Vagina (tissue), 2 donors: ENCODE measurements at regions not wholly inside any gene's neighbourhood (a gene's known extent, or its start where the extent isn't known, plus 50 kb on each side); places are given as distances from the start of the nearest gene placed in this dataset.
A peak's percentile ranks its signal among the peaks of the same experiment; 100 is the strongest.

Experiments used
- DNase-seq, 2 donors: peaks; one replicate each; pipeline ENCODE4 v3.0.0-alpha.2; 2017; ENCODE audit errors: extremely low spot score in 2 of 2
- H3K27ac ChIP-seq: fragments of 200-600 bp; sonication (generic); one replicate; pipeline ENCODE4 v1.5.1; 2019
- H3K27me3 ChIP-seq: fragments of 200-600 bp; sonication (generic); one replicate; pipeline ENCODE4 v1.5.1; 2019
- H3K36me3 ChIP-seq, 2 donors: fragments of 200-600 bp; sonication (generic); one replicate each; pipeline ENCODE4 v1.5.1; 2017 to 2019
- H3K4me1 ChIP-seq: fragments of 200-600 bp; sonication (generic); one replicate; pipeline ENCODE4 v1.5.1; 2019
- H3K4me3 ChIP-seq, 2 donors: fragments of 200-600 bp; sonication (generic); 1 replicate in 1 of 2; 2 replicates in 1 of 2; pipeline ENCODE4 v1.5.1; 2016 to 2019
- H3K9me3 ChIP-seq: fragments of 200-600 bp; sonication (generic); one replicate; pipeline ENCODE4 v1.5.1; 2019
- POLR2A ChIP-seq, 2 donors: fragments of 450-650 bp; IDR thresholded peaks; one replicate each; pipeline ENCODE4 v1.6.1; 2017; ENCODE audit warnings: antibody characterized with exemption in 2 of 2, mild to moderate bottlenecking in 2 of 2, moderate library complexity in 2 of 2
- POLR2AphosphoS5 ChIP-seq, 2 donors: sonication (generic); formaldehyde crosslinking; IDR thresholded peaks; one replicate each; pipeline ENCODE4 v1.9.0; 2017; ENCODE audit warnings: antibody characterized with exemption in 2 of 2, mild to moderate bottlenecking in 2 of 2, low read depth in 1 of 2; ENCODE audit not compliant: insufficient read depth in 1 of 2
- intact Hi-C: fragments of 100-400 bp; cut with DNase I; formaldehyde crosslinking; loops from one replicate; pipeline ENCODE4 v1.15.1; 2023
- TF ChIP-seq, protein P1 (sequence below), 3 experiments: fragments of 450-650 bp in 2 of 3; fragments of 200-600 bp in 1 of 3; sonication (generic) in 1 of 3; IDR thresholded peaks; one replicate each; pipeline ENCODE4 v1.5.1; 2017 to 2019; ENCODE audit warnings: antibody characterized with exemption in 3 of 3, mild to moderate bottlenecking in 2 of 3, moderate library complexity in 2 of 3

DNA sequence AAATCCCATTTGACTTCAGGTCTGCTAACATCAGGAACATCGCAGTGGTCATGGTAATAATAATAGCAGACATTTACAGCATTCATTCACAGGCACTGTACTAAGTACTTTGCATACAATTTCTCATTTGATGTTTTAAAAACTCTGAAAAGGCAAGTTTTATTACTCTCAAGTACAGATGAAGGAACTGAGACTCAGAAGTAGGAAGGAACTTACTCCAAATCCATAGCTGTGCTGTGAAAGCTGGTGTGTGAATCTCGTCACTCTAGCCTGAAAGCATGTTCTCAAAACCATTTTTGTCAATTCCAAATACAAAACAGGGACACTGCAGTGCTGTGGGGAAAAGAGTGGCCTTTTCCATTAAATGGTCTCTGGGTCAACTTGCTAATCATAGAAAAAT is 179.9 kb downstream of the FAM43A start:
- Histone ChIP-seq H3K4me1 (peaks cover 32% of the 10 kb centered on the region), H3K27me3 (no peaks in the 10 kb centered on the region), H3K9me3 (no peaks in the 10 kb centered on the region), H3K4me3 (no peak overlapping the region), H3K27ac (no peak overlapping the region), H3K36me3 (no peaks in the 10 kb centered on the region)
- TF ChIP-seq POLR2AphosphoS5 (IDR thresholded peaks at IDR 0.05; ENCODE audit: insufficient read depth in 1 of 2, low read depth in 1 of 2): no peak
- TF ChIP-seq, protein P1, sequence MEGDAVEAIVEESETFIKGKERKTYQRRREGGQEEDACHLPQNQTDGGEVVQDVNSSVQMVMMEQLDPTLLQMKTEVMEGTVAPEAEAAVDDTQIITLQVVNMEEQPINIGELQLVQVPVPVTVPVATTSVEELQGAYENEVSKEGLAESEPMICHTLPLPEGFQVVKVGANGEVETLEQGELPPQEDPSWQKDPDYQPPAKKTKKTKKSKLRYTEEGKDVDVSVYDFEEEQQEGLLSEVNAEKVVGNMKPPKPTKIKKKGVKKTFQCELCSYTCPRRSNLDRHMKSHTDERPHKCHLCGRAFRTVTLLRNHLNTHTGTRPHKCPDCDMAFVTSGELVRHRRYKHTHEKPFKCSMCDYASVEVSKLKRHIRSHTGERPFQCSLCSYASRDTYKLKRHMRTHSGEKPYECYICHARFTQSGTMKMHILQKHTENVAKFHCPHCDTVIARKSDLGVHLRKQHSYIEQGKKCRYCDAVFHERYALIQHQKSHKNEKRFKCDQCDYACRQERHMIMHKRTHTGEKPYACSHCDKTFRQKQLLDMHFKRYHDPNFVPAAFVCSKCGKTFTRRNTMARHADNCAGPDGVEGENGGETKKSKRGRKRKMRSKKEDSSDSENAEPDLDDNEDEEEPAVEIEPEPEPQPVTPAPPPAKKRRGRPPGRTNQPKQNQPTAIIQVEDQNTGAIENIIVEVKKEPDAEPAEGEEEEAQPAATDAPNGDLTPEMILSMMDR (IDR thresholded peaks at IDR 0.05): no peak
- TF ChIP-seq POLR2A (IDR thresholded peaks at IDR 0.05): no peak
- intact Hi-C loops: no loop called here
- no peak for DNase-seq

DNA sequence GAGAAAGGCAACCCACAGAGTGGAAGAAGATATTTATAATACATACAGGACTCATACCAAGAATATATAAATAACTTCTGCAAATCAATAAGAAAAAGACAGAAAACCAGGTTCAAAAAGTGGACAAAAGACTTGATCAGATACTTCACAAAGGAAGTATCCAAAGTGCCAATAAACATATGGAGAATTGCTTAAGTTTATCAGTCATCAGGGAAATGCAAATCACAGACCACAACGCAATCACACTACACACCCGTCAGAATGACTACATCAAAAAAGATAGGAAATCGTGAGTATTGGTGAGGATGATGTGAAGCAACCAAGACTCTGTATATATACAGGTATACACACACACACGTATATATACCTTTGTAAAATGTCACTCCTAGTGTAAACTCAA is 180.6 kb downstream of the FAM43A start:
- DNase-seq: no peak
- TF ChIP-seq POLR2AphosphoS5 (IDR thresholded peaks at IDR 0.05; ENCODE audit: insufficient read depth in 1 of 2, low read depth in 1 of 2) (no peak), POLR2A (IDR thresholded peaks at IDR 0.05) (no peak)
- TF ChIP-seq, protein P1 (IDR thresholded peaks at IDR 0.05): no peak
- Histone ChIP-seq H3K27me3 (no peaks in the 10 kb centered on the region), H3K9me3 (no peaks in the 10 kb centered on the region), H3K4me3 (no peak overlapping the region), H3K27ac (no peak overlapping the region), H3K36me3 (no peaks in the 10 kb centered on the region), H3K4me1 (peaks cover 38% of the 10 kb centered on the region)
- intact Hi-C loops: no loop called here

DNA sequence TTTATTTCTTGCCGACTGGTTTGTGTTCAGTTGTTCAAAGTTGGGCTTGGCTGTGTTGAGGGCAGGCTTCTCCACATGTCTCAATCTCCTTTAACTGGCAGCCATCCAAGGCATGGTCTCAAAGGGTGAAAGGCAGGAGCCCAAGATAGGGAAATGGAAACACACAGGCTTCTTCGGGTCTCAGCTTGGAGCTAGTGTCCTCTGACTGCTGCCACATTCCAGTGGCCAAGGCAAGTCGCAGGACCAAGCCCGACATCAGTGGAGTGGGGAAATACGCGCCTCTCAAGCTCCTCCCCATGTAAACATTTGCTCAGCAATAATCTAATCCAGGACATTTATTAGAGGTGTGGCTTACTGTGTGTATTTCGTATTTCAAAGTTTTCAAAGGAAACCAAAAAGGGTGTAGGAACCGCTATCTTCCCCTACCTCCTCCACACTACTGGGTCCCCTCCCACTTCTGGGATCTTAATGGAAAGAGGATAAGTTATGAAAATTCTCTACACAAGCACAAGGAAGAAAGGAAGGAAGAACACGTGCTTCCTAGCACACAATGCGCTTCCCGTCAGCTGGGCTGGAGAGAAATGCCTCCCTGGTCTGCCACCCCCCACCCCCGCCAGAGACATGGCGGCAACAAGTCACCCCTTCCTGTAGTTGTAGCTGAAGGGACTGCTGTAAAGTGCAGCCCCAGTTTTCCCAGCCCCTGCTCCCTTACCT is 181.7 kb downstream of the FAM43A start:
- Histone ChIP-seq H3K36me3 (no peaks in the 10 kb centered on the region), H3K9me3 (no peaks in the 10 kb centered on the region), H3K27ac (peak overlapping the region; percentile 30), H3K4me3 (no peak overlapping the region), H3K4me1 (peaks cover 50% of the 10 kb centered on the region), H3K27me3 (no peaks in the 10 kb centered on the region)
- TF ChIP-seq POLR2AphosphoS5 (IDR thresholded peaks at IDR 0.05; ENCODE audit: insufficient read depth in 1 of 2, low read depth in 1 of 2) (peak in 1 of 2 donors; percentile 70), POLR2A (IDR thresholded peaks at IDR 0.05) (no peak)
- TF ChIP-seq, protein P1 (IDR thresholded peaks at IDR 0.05): no peak
- intact Hi-C loops: no loop called here
- no peak for DNase-seq

DNA sequence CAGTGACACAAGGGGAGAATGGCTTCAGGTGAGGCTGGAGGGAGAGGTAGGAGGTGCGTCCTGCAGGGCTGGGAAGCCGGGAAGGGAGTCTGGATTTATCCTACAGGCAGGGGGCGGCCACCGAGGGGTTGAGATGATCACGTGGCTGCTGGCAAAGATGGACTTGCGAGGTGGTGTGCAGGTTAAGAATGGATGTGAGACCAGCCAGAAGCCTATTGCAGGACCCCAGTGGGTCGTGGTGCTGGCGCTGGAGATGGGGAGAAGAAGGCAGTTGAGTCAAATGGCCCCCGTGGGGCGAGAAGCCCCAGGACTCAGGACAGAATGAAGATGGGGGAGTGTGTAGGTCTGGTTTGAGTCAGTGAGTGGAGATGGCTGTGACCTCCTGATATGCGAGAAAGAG is 183.1 kb downstream of the FAM43A start:
- intact Hi-C loops: no loop called here
- H3K9me3 ChIP-seq: no peaks in the 10 kb centered on the region
- H3K4me1 ChIP-seq: peaks cover 64% of the 10 kb centered on the region
- no peaks in the 10 kb centered on the region for H3K27me3 ChIP-seq
- DNase-seq: no peak
- no peak overlapping the region for H3K4me3 ChIP-seq
- TF ChIP-seq POLR2A (IDR thresholded peaks at IDR 0.05): no peak
- H3K36me3 ChIP-seq: no peaks in the 10 kb centered on the region
- no peak overlapping the region for H3K27ac ChIP-seq

DNA sequence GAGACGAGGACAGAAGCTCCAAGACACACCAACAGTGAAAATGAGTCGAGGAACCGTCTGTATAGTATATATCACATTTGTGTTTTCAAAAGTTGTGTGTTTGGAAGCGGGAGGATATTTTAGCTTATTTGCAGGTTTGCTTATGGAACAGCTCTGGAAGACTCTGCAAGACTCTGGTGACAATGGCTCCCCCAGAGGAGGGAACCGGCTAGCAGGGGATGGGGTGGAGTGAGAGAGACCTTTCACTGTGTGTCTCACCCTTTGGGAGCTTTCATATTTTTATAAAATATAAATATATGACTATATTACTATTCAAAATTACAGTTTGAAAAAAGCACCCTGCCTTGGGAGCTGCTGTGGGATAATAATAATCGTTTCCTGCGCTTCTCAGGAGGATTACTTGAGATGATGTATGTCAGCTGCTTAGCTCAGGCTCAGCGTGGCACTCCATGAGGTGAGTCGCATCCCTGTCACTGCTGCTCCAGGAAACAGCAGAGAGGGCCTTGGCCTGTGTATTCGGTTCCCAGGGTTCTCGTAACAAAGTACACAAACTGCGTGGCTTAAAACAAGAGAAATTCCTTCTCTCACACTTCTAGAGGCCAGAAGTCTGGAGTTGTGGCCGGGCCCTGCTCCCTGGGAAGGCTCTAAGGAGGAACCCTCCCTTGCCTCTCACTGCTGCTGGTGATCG is 183.9 kb downstream of the FAM43A start:
- Histone ChIP-seq H3K4me3 (no peak overlapping the region), H3K27me3 (no peaks in the 10 kb centered on the region), H3K9me3 (no peaks in the 10 kb centered on the region), H3K36me3 (no peaks in the 10 kb centered on the region), H3K4me1 (peaks cover 63% of the 10 kb centered on the region), H3K27ac (no peak overlapping the region)
- no peak for TF ChIP-seq POLR2AphosphoS5 (IDR thresholded peaks at IDR 0.05; ENCODE audit: insufficient read depth in 1 of 2, low read depth in 1 of 2)
- no peak for TF ChIP-seq POLR2A (IDR thresholded peaks at IDR 0.05)
- TF ChIP-seq, protein P1 (IDR thresholded peaks at IDR 0.05): no peak
- intact Hi-C loops: no loop called here
- no peak for DNase-seq
